ENCODE measurements at regions not wholly inside any gene's neighbourhood (a gene's known extent, or its start where the extent isn't known, plus 50 kb on each side); places are given as distances from the start of the nearest gene placed in this dataset.
"Not testable (repeated sequence)": the region's sequence is repeated elsewhere in the genome, so short reads cannot be mapped to it uniquely, and the experiment has no call there.

DNA sequence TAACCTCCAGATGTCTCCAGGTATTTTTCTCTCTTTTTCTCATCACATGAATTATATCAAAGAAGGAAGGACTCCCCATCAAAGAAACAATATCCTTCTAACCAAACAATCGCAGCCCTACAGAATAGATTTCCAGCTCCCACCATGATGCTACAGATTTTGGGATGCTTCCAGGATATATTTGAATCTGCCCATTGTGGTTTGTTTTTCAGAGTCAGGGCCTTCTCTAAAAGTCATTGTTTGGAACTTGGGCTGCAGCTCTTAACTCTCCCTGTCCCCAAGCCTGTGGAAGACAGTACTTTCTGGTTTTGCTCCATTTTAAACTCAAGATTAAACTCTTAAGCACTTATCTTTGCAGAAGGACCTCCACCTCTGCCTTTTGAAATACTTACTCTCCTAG lies 223.2 kb downstream of the PMAIP1 start:
- DNase-seq = no peak

DNA sequence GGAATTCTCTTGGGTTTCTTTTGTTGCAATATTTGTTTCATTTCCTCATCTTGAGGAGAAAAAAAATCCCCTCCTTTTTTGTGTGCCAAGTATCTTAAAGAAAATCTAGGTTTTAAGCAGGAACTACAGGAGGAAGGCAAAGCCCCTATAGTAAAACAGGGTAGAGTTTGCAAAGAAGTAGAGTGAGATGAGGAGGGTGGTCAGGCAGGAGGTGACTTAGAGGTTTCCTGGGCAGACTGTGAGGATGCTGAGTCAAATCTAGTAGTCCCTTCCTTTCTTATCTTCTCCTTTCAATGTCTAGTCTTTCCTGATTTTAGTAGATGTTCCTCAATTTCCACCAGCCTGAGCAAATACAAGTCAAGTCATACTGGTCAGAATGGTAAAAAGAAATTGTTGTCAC lies 222.5 kb downstream of the PMAIP1 start:
- no peak for DNase-seq

DNA sequence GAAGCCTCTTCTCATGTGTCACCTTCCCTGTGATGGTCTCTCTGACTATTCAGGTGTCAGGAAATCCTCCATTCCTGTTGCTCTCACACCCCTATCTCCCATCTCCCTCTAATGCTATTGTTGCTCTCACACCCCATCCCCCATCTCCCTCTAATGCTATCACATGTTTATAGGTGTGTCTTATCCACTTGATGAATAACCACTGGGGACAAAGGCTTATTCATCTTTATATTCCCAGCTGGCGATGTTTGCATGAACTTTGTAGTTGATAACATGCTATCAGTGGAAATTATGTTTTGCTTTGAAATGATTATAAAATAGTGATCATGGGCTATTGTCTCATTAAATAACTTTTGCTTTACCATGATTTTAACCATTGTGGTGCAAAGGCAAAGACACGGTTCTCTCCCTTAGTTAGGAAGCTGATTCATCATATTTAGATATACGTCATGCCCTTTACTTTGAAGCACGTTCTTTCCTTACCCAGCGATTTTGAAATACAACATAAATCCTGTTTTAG lies 220.5 kb downstream of the PMAIP1 start:
- no peak for DNase-seq

- DNase-seq = no peak
Observed at GRCh38 chr18:60117321-60117720, 217.5 kb downstream of the PMAIP1 start.

- no peak for DNase-seq
Observed at GRCh38 chr18:60113396-60113795, 213.6 kb downstream of the PMAIP1 start.

- DNase-seq = no peak
Observed at GRCh38 chr18:60112369-60112768, 212.6 kb downstream of the PMAIP1 start.

DNA sequence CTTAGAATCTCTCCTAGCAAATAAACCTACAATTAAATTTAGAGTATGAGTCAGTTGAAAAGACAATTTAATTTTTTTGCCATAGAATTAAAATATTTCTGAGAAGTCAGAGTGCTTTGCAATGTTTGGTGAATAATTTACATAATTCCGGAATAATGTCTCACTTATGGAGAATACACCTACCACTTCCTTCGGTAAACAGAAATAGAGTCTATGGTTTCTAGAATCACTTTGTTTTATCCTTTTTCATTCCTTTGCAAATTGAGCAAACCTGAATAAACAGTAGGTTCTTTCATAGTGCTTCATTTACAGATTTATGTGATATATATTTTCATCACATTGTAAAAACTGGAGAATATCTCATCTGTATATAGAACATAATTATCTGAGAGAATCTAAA lies 211.7 kb downstream of the PMAIP1 start:
- DNase-seq = no peak

DNA sequence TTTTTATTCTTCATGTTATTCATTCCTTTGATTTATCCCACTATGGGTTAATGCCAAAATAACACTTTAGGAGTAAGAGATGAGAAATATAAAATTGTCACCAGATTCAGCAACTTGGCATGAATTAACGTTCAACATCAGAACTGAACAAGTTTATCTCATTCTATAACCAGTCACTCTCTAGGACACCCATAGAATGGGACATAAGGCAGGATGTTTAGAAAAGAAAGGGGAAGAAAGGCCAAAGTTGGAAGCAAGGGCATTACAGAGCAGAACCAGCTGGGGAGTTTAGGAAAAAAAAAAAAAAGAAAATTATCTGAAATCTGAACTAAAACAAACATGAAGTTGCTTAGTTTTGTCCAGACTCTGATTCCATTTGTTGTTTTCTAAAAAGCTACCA lies 211.0 kb downstream of the PMAIP1 start:
- no peak for DNase-seq

- DNase-seq = no peak
Observed at GRCh38 chr18:60100778-60101177, 201.0 kb downstream of the PMAIP1 start.

GRCh38 chr18:60099709-60100108 lies 199.9 kb downstream of the PMAIP1 start:
- DNase-seq = no peak

DNA sequence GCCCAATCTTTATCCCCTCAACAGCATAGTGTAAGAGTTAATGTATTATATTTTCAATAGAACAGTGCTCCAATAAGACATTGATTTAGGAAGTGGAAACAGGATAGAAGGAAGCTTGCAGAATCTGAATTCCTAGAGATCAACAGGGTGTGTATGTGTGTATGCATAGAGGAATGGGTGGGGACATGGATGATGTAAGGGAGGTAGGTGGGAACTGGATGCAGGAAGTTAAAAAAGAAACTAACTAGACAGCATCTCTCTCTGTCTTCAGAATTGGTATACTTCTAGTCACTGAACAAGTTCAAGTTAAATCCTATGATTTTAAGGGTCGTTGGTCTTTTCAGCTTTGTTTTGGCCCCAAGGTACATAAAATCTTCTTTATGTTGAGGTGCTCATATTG lies 196.6 kb downstream of the PMAIP1 start:
- no peak for DNase-seq

DNA sequence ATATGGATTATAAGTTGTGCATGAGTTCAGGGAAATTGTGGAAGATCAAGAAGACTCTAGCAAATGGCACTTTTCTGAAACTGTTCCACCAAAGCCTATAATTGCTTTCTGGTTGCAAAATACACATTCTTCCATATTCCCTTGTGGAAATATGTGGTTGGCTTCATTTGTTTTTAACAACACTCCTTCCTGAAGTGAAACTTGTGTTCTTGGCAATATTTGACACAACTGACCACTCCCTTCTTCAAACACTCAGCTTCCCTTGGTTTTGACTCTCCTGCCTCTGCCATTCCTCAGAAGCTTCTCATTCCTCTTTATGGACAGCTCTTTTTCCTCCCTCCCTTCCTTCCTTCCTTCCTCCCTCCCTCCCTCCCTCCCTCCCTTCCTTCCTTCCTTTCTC lies 192.3 kb downstream of the PMAIP1 start:
- no peak for DNase-seq

DNA sequence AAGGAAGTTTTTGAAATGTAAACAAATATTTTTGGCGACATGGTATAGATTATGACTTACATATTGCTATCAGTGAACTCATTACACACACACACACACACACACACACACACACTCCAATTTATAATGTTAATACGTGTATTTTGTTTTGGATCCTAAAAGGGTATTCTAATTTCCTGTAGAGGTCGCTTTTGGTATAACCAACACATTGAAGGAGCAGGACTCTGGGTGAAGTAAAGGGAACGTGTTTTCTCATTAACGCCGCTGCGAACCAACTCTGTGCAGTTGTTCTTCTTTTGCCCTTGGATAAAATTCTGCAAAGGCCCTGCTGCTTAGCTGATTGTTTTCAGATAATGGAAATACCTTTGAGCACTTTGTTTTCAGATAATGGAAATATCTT lies 190.4 kb downstream of the PMAIP1 start:
- no peak for DNase-seq

GRCh38 chr18:60082790-60083189 lies 183.0 kb downstream of the PMAIP1 start:
- DNase-seq = no peak

GRCh38 chr18:60082282-60082681 lies 182.5 kb downstream of the PMAIP1 start:
- DNase-seq = no peak

GRCh38 chr18:60075477-60075876 lies 175.7 kb downstream of the PMAIP1 start:
- no peak for DNase-seq

DNA sequence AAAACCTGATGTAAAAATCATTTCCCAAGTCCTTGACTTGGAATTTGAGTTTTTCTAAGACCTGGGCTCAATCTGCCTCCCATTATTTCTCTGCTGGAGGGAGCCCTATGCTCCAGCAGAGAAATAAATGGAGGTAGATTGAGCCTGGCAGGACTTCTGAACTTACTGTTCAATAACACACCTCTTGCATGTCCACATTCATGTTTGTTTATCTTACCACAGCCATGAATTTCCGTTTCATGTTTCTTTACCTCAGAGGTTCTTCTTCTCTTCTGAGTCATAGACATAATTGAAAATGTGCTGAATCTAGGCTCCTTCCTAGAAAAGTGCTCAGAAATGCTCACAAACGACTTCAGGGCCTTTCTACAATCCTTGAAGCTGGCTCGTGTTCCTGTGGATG lies 170.8 kb downstream of the PMAIP1 start:
- no peak for DNase-seq

- no peak for DNase-seq
Observed at GRCh38 chr18:60069145-60069544, 169.3 kb downstream of the PMAIP1 start.

DNA sequence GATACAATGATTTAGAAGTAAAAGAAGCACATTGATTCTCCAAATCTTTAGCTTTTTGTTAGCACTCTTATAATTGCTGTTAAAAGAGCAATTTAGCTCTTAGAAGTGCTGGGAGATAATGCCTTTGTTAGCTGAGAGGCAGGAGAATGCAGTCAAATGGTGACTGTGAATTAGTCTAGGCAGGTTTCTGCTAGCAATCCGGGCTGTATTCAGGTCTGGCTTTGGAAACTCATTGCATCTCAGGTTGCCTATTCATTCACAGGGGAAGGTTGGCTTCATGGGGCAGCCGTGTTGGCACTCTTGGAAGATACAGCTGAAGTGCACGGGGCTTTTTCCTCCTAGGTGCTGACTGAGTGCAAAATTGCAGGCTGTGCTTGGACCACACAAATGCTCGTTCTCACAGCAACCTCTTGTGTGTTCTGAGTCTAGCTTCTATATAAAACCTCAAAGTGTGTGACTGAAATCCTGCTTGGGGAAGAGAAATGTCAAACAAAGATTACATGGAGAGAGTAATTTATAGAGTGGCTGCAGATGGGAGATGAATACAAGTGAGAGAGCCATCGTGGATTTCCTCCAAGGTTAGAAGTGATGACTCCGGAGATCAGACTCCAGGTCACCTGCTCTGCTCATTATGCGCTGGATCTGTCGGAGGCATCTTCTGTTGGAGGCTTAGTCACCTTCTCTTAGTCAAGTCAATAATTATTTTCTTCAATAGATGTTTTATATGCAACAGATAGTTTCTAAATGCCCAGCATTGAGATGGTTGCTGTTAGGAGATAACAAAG lies 167.8 kb downstream of the PMAIP1 start:
- DNase-seq = no peak

GRCh38 chr18:60066219-60066975 lies 166.6 kb downstream of the PMAIP1 start:
- DNase-seq = no peak

DNA sequence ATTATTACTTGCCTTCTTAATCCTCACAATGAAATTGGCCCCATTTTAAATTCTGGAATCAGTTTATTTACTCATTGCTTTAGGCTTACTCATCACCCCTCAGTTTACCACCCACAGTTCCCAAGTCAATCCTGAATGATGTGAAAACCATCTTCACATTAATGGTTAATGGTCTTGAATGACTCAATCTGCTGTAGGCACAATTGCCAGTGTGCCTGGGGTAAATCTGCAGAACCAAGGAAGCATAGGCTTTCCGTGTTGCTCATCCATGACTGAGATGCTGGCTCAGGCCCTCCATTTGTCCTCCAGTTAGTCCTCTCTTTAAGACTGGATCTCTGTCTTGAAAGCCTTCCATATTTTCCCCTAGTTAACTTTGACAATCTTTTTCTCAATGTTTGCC lies 164.5 kb downstream of the PMAIP1 start:
- no peak for DNase-seq

DNA sequence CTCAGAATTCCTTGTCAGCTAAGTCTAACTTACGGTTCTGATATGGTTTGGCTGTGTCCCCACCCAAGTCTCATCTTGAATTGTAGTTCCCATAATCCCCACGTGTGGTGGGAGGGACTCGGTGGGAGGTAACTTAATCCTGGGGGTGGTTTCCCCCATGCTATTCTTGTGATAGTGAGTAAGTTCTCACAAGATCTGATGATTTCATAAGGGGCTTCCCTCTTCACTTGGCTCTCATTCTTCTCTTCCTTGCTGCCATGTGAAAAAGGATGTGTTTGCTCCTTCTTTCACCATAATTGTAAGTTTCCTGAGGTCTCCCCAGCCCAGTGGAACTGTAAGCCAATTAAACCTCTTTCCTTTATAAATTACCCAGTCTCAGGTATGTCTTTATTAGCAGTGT lies 163.0 kb downstream of the PMAIP1 start:
- not testable (repeated sequence) for DNase-seq

DNA sequence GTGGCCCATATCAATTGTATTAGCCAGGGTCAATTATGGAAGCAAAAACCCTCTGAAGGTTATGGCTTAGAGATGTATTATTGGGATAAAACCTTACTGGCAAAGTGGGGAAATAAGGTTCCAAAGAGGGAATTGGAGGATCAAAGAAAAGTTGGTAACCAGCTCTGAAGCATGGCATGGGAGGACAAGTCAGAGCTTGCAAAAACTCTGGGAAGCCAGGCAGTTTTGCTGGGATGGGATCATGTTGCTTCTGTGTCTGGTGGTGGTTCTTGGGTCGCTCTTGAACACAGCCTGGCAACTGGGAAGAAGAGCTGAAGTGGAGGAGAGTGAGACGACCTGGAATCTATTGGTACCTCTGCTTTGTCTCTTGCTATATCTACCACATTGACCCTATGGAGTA lies 162.6 kb downstream of the PMAIP1 start:
- DNase-seq = no peak

DNA sequence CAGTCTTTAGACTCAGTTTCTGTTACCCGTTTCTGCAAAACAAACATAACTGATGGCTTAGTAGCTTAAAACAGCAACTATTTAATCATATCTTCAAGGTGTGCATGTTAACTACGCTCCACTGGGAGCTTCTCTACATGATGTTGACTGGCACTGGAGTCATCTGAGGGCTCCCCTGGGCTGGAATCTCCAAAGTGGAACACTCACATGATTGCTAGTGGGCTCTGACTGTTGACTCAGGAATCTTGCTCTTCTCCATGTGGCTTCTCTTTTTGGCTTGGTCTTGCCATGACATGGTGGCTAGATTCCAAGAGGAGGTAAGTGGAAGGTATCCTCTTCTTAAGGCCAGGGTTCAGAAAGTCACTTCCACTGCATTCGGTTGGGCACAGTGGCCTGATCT lies 160.8 kb downstream of the PMAIP1 start:
- no peak for DNase-seq
